GM13976 (cell line): ENCODE measurements at regions not wholly inside any gene's neighbourhood (a gene's known extent, or its start where the extent isn't known, plus 50 kb on each side); places are given as distances from the start of the nearest gene placed in this dataset.

ENCODE experiments used
- DNase-seq: peaks from one replicate; pipeline ENCODE4 v3.0.0; 2012; ENCODE audit warnings: low spot score
- in situ Hi-C: fragments of 300-500 bp; cut with MboI; formaldehyde crosslinking; loops from one replicate; pipeline ENCODE4 v1.12.0; 2022; ENCODE audit warnings: low sequenced_read_pairs, mixed read lengths, inconsistent platforms; ENCODE audit not compliant: unreplicated experiment
- TF ChIP-seq, protein P1 (sequence below): IDR thresholded peaks from 2 replicates; pipeline ENCODE4 v1.5.1; 2012; ENCODE audit warnings: borderline replicate concordance, mild to moderate bottlenecking; ENCODE audit not compliant: insufficient read depth; ENCODE audit errors: extremely low read depth, missing control alignments, control extremely low read depth

DNA sequence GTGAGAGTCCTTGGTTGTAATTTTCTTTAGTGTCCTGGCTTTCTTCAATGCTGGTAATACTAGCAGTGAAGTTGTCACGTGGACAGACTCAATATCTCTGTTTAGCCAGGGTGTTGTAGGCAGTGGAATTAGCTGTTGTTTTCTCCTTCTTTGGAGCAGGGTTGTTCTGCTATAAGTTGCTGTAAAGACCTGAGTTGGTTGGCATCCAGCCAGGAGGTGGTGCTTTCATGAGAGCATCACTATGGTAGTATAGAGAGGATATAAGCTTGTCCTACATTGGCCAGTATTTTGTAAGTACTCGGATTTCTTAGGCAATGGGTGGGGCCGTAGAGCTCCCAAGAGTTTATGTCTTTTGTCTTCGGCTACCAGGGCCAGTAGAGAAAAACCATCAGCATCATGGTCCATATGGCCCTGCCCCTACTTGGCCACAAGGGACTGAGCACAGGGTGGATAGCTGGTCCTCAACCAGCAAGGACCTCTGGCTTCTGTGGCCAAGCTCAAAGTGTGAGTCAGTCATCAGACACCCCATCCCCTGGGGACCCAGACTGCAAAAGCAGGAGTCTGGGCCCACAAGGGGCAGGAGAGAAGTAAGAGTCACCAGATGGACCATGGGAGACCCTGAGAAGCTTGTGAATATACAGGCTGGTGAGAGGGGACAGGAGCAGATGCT is 127.9 kb upstream of the NXT1 start:
- TF ChIP-seq, protein P1, sequence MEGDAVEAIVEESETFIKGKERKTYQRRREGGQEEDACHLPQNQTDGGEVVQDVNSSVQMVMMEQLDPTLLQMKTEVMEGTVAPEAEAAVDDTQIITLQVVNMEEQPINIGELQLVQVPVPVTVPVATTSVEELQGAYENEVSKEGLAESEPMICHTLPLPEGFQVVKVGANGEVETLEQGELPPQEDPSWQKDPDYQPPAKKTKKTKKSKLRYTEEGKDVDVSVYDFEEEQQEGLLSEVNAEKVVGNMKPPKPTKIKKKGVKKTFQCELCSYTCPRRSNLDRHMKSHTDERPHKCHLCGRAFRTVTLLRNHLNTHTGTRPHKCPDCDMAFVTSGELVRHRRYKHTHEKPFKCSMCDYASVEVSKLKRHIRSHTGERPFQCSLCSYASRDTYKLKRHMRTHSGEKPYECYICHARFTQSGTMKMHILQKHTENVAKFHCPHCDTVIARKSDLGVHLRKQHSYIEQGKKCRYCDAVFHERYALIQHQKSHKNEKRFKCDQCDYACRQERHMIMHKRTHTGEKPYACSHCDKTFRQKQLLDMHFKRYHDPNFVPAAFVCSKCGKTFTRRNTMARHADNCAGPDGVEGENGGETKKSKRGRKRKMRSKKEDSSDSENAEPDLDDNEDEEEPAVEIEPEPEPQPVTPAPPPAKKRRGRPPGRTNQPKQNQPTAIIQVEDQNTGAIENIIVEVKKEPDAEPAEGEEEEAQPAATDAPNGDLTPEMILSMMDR: no peak
- in situ Hi-C loops: no loop called here
- no peak for DNase-seq

DNA sequence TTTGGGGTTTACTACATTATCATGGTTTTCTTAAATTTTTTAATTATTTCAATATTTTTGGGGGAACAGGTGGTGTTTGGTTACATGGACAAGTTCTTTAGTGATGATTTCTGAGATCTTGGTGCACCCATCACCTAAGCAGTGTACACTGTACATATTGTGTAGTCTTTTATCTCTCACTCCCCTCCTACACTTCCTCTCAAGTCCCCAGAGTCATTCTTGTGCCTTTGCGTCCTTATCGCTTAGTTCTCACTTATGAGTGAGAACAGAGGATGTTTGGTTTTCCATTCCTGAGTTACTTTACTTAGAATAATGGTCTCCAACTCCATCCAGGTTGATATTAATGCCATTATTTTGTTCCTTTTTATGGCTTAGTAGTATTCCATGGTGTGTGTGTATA is 130.9 kb upstream of the CD93 start:
- in situ Hi-C loops: no loop called here
- TF ChIP-seq, protein P1: no peak
- no peak for DNase-seq

DNA sequence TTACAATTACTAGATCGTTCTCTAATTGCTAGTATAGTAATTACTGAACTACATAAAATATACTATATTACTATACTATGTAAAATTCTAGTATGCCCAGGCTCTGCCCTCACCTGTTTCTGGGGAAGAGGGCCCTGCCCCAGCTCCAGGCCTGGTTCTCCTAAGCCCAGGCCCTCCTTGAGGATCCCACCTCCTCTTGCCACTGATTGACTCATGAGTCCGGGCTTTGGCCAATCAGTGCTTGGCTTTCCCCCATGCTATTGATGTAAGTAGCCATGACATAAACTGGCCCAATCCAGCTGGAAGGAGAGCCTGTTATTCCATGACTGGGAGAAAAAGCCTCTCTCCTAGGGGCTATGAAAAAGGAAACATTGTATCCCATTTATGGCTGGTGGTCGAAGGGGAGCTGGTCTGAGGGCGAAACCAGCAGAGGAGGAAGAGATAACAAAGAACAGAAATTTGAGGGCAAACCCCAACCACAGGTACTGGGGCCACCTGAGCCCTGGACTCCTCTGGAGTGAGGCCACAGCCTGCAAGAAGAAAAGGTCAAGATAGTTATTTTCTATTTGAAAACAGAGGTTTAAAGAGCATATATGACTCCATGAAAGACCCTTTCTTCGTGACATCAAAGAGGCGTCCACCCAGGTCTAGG is 129.3 kb upstream of the CD93 start:
- DNase-seq: no peak
- in situ Hi-C loops: no loop called here
- TF ChIP-seq, protein P1: no peak

DNA sequence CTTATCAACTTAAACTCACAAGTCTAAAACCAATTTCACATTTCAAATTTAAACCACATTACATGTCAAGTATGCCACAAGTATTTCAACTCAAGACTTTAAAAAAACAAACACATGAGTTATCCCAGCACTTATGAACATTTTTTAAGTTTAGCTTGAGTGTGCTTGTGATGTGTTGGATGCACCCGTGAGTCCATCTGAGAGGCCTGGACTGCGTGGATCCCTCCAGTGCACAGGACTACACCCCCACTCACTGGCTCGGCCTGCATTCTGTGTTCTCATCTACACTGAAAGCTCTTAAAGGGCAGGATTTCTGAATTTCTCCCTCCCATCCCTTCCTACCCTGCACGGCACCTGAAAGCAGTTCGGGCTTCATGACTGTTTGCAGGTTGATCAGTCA is 128.8 kb upstream of the CD93 start:
- TF ChIP-seq, protein P1: no peak
- no peak for DNase-seq
- in situ Hi-C loops: no loop called here

DNA sequence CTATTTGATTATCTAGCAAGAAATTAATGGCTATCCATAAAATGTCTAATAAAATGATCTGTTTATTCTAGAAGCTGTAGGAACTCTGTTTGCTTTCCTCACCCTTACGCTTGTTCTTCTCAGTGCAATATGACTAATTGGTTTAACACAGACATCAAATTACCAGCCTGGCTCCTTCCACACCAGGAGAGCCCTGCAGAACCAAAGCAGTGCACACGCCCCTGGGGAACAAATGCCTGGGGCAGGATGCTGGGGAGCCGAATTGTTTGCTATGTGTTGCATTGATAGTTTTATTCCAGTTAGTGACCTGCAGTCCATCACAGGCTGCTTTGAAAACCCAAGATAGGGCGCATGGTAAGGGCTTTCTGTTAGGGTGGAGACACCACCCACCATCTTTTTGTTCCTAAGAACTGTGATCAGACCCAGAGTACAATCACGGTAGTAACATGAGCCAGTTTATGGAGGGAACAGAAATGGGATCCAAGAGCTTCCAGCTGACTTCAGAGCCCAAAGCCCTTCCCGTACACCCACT is 126.4 kb upstream of the CD93 start:
- in situ Hi-C loops: no loop called here
- TF ChIP-seq, protein P1: no peak
- DNase-seq: no peak

DNA sequence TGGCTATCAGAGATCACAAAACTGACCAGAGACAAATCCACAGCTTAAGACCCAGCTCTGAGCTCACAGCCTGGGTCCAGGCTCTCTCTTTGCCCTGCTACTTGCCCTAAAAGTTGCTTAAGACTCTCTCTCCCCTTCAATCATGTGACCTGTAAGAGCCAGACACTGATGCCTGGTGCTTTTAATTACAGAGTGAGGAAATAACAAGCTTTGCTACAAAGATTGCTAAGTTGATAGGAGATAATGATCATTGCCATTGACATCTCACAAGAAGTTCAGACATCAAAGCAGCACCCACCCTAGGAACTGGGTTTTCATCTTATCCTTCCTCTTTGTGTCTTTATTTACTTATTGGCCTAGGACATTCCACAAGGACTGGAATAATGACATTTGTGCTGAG is 125.9 kb upstream of the CD93 start:
- TF ChIP-seq, protein P1: no peak
- DNase-seq: no peak
- in situ Hi-C loops: no loop called here
